ENCODE measurements at regions not wholly inside any gene's neighbourhood (a gene's known extent, or its start where the extent isn't known, plus 50 kb on each side); places are given as distances from the start of the nearest gene placed in this dataset.

DNA sequence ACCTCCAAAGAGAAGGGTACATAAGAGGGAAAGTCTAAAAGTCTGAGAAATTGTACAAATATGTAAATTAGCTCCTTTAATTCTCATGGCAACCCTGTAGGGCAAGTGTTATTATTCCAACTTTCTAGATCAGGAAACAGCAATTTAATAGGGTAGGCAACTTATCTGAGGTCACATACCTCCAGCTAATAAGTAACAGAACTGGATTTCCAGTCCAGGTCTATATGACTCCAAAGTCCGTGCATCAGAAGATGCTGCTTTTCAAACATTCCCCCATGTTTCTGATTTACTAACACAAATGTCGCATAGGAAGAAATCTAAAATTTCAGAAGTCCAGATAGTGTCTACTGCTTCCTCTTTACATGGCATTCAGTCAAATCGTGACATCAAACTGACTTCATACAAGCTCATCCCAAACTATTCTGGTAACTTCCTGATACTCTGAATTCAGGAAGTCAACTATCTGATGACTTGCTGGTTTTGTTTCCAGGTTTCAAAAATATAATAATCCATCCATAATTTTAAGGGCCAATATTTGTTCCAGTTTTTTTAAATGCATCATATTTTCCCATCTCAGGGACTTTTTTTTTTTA, 419.3 kb upstream of the ACVR2A start:
- no TSS peak for BruUV-seq (replicated peaks)
- ChIA-PET CTCF (no interaction called here), POLR2A (no interaction called here)
- in situ Hi-C loops (cut with HindIII; ENCODE audit: low pct_unique_long_range_greater_than_20kb, low sequenced_read_pairs): no loop called here
- ATAC-seq (no peak), DNase-seq (ENCODE audit: low read depth, low spot score) (no peak)
- Histone ChIP-seq H3K4me1 (ENCODE audit: control insufficient read depth, insufficient read depth, low read length) (no peaks in the 10 kb centered on the region), H3K36me3 (ENCODE audit: control insufficient read depth, insufficient read depth, low read length) (no peaks in the 10 kb centered on the region), H3K9me3 (ENCODE audit: control insufficient read depth, insufficient read depth, low read depth, low read length) (no peaks in the 10 kb centered on the region), H3K27me3 (ENCODE audit: control insufficient read depth, insufficient read depth, low read length) (no peaks in the 10 kb centered on the region), H3K4me3 (ENCODE audit: low read depth in 2 of 2, low read length in 2 of 2) (no peak overlapping the region), H3K27ac (ENCODE audit: low read length) (no peak overlapping the region)
- TF ChIP-seq, protein P1, sequence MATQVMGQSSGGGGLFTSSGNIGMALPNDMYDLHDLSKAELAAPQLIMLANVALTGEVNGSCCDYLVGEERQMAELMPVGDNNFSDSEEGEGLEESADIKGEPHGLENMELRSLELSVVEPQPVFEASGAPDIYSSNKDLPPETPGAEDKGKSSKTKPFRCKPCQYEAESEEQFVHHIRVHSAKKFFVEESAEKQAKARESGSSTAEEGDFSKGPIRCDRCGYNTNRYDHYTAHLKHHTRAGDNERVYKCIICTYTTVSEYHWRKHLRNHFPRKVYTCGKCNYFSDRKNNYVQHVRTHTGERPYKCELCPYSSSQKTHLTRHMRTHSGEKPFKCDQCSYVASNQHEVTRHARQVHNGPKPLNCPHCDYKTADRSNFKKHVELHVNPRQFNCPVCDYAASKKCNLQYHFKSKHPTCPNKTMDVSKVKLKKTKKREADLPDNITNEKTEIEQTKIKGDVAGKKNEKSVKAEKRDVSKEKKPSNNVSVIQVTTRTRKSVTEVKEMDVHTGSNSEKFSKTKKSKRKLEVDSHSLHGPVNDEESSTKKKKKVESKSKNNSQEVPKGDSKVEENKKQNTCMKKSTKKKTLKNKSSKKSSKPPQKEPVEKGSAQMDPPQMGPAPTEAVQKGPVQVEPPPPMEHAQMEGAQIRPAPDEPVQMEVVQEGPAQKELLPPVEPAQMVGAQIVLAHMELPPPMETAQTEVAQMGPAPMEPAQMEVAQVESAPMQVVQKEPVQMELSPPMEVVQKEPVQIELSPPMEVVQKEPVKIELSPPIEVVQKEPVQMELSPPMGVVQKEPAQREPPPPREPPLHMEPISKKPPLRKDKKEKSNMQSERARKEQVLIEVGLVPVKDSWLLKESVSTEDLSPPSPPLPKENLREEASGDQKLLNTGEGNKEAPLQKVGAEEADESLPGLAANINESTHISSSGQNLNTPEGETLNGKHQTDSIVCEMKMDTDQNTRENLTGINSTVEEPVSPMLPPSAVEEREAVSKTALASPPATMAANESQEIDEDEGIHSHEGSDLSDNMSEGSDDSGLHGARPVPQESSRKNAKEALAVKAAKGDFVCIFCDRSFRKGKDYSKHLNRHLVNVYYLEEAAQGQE (IDR thresholded peaks at IDR 0.05; ENCODE audit: insufficient read depth in 1 of 2, low read depth in 2 of 2, low read length in 1 of 2): no peak
- TF ChIP-seq, protein P2, sequence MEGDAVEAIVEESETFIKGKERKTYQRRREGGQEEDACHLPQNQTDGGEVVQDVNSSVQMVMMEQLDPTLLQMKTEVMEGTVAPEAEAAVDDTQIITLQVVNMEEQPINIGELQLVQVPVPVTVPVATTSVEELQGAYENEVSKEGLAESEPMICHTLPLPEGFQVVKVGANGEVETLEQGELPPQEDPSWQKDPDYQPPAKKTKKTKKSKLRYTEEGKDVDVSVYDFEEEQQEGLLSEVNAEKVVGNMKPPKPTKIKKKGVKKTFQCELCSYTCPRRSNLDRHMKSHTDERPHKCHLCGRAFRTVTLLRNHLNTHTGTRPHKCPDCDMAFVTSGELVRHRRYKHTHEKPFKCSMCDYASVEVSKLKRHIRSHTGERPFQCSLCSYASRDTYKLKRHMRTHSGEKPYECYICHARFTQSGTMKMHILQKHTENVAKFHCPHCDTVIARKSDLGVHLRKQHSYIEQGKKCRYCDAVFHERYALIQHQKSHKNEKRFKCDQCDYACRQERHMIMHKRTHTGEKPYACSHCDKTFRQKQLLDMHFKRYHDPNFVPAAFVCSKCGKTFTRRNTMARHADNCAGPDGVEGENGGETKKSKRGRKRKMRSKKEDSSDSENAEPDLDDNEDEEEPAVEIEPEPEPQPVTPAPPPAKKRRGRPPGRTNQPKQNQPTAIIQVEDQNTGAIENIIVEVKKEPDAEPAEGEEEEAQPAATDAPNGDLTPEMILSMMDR (IDR thresholded peaks at IDR 0.05): no peak
- TF ChIP-seq POLR2AphosphoS5 (IDR thresholded peaks at IDR 0.05; ENCODE audit: low read depth, low read length) (no peak), SIN3A (IDR thresholded peaks at IDR 0.05; ENCODE audit: borderline replicate concordance, insufficient read depth, low read depth, low read length) (no peak), TCF7L2 (IDR thresholded peaks at IDR 0.05; ENCODE audit: low read depth, low read length) (no peak)
- intact Hi-C loops (cut with micrococcal nuclease; ENCODE audit: unreplicated experiment): no loop called here

DNA sequence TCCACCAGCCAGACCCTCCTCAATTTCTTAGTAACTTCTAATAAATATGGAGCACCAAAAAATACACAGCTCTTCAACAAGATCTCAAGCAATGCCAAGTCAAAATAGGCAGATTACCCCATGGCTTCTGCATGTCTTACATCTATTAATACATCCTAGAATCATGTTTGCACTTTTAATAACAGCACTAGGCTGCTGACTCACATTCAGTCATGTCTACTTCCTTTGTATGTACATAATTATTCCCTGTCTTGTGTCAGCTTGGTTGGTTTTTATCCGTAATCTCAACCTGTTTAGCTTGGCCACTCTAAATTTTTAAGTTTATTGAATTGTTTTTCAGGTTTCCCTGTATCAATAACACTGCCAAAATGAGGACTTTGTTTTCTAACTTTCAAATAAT, 420.1 kb upstream of the ACVR2A start:
- ChIA-PET POLR2A (no interaction called here), CTCF (no interaction called here)
- in situ Hi-C loops (cut with HindIII; ENCODE audit: low pct_unique_long_range_greater_than_20kb, low sequenced_read_pairs) (no loop called here), intact Hi-C loops (cut with micrococcal nuclease; ENCODE audit: unreplicated experiment) (no loop called here)
- no peaks in the 10 kb centered on the region for H3K27me3 ChIP-seq (ENCODE audit: control insufficient read depth, insufficient read depth, low read length)
- BruUV-seq (replicated peaks): no TSS peak
- DNase-seq (ENCODE audit: low read depth, low spot score) (no peak), ATAC-seq (no peak)
- no peak for TF ChIP-seq TCF7L2 (IDR thresholded peaks at IDR 0.05; ENCODE audit: low read depth, low read length)
- TF ChIP-seq, protein P1 (IDR thresholded peaks at IDR 0.05; ENCODE audit: insufficient read depth in 1 of 2, low read depth in 2 of 2, low read length in 1 of 2): no peak
- no peak for TF ChIP-seq SIN3A (IDR thresholded peaks at IDR 0.05; ENCODE audit: borderline replicate concordance, insufficient read depth, low read depth, low read length)
- TF ChIP-seq, protein P2 (IDR thresholded peaks at IDR 0.05): no peak
- no peak for TF ChIP-seq POLR2AphosphoS5 (IDR thresholded peaks at IDR 0.05; ENCODE audit: low read depth, low read length)
- H3K27ac ChIP-seq (ENCODE audit: low read length): no peak overlapping the region
- no peaks in the 10 kb centered on the region for H3K4me1 ChIP-seq (ENCODE audit: control insufficient read depth, insufficient read depth, low read length)
- no peaks in the 10 kb centered on the region for H3K9me3 ChIP-seq (ENCODE audit: control insufficient read depth, insufficient read depth, low read depth, low read length)
- H3K4me3 ChIP-seq (ENCODE audit: low read depth in 2 of 2, low read length in 2 of 2): no peak overlapping the region
- H3K36me3 ChIP-seq (ENCODE audit: control insufficient read depth, insufficient read depth, low read length): no peaks in the 10 kb centered on the region
